ENCODE measurements at regions not wholly inside any gene's neighbourhood (a gene's known extent, or its start where the extent isn't known, plus 50 kb on each side); places are given as distances from the start of the nearest gene placed in this dataset.

GRCh38 chr4:143071351-143071750, 113.4 kb upstream of the USP38 start:
- Histone ChIP-seq H3K23ac (ENCODE audit: insufficient read length, low read depth, low read length) (no peak overlapping the region), H3K9ac (ENCODE audit: extremely low read depth, insufficient read length, low read length) (no peak overlapping the region), H3K27me3 (ENCODE audit: insufficient read depth, low read length) (no peaks in the 10 kb centered on the region), H3K14ac (ENCODE audit: insufficient read depth, low read length) (no peak overlapping the region), H2BK15ac (ENCODE audit: low read depth, low read length) (no peak overlapping the region), H2AK5ac (ENCODE audit: insufficient read length, low read length) (no peak overlapping the region), H3K23me2 (ENCODE audit: insufficient read length, low read depth, low read length, poor library complexity, severe bottlenecking) (no peaks in the 10 kb centered on the region), H3K27ac (ENCODE audit: insufficient read length, low read depth, low read length) (no peak overlapping the region), H3K4me1 (ENCODE audit: insufficient read depth, low read length) (no peaks in the 10 kb centered on the region), H3K4me2 (ENCODE audit: insufficient read depth, insufficient read length, low read length) (no peak overlapping the region), H3T11ph (ENCODE audit: low read length) (no peak overlapping the region), H3K9me3 (ENCODE audit: control insufficient read depth, low read depth, low read length) (no peaks in the 10 kb centered on the region), H3K56ac (ENCODE audit: insufficient read length, low read depth, low read length) (no peak overlapping the region), H2BK12ac (ENCODE audit: insufficient read length, low read depth, low read length) (no peak overlapping the region), H3K79me1 (ENCODE audit: insufficient read depth, low read depth, low read length, poor library complexity, severe bottlenecking) (no peaks in the 10 kb centered on the region), H2BK5ac (ENCODE audit: insufficient read length, low read length) (no peak overlapping the region), H2AFZ (ENCODE audit: low read length) (no peak overlapping the region), H4K20me1 (ENCODE audit: control insufficient read depth, insufficient read depth, insufficient read length) (no peaks in the 10 kb centered on the region), H3K4ac (ENCODE audit: low read depth, low read length) (no peak overlapping the region), H4K5ac (ENCODE audit: insufficient read length, low read depth, low read length) (no peak overlapping the region), H4K91ac (ENCODE audit: insufficient read length, low read depth, low read length) (no peak overlapping the region), H3K18ac (ENCODE audit: insufficient read length, low read depth, low read length) (no peak overlapping the region), H3K79me2 (ENCODE audit: insufficient read depth, low read length) (no peaks in the 10 kb centered on the region), H2BK120ac (ENCODE audit: low read depth, low read length, poor library complexity, severe bottlenecking) (no peak overlapping the region), H4K8ac (replicated peaks; ENCODE audit: insufficient read length, low read depth, low read length) (no peak overlapping the region), H2BK20ac (ENCODE audit: low read depth, low read length, poor library complexity, severe bottlenecking) (no peak overlapping the region)
- Mint-ChIP-seq H3K27ac (no peak overlapping the region), H3K27me3 (ENCODE audit: low read depth) (no peaks in the 10 kb centered on the region), H3K4me3 (no peak overlapping the region), H3K9me3 (peaks cover 3 to 10% of the 10 kb centered on the region in 2 experiments; a peak in 4 of 5 replicates), H3K4me1 (no peaks in the 10 kb centered on the region), H3K36me3 (ENCODE audit: insufficient read depth in 1 of 3, low read depth in 3 of 3) (no peaks in the 10 kb centered on the region)
- WGBS (ENCODE audit: extremely low coverage, insufficient read length, low lambda C conversion rate): no CpG with 5 or more reads among the region's 4 CpGs
- no peak for DNase-seq
- no peak for TF ChIP-seq CTCF (conservative IDR thresholded peaks at IDR 0.05)

All from H9 (cell line).